GM19397 (cell line): ENCODE measurements at regions not wholly inside any gene's neighbourhood (a gene's known extent, or its start where the extent isn't known, plus 50 kb on each side); places are given as distances from the start of the nearest gene placed in this dataset.
"Not testable (repeated sequence)": the region's sequence is repeated elsewhere in the genome, so short reads cannot be mapped to it uniquely, and the experiment has no call there.

ENCODE experiments used
- ATAC-seq: cut with Tn5 transposase; IDR thresholded peaks from one replicate; pipeline ENCODE4 v1.9.1; 2021; ENCODE audit warnings: mild to moderate bottlenecking, moderate library complexity; ENCODE audit not compliant: unreplicated experiment

GRCh38 chr6:68167604-68168003, 467.5 kb upstream of the ADGRB3 start:
- no peak for ATAC-seq

DNA sequence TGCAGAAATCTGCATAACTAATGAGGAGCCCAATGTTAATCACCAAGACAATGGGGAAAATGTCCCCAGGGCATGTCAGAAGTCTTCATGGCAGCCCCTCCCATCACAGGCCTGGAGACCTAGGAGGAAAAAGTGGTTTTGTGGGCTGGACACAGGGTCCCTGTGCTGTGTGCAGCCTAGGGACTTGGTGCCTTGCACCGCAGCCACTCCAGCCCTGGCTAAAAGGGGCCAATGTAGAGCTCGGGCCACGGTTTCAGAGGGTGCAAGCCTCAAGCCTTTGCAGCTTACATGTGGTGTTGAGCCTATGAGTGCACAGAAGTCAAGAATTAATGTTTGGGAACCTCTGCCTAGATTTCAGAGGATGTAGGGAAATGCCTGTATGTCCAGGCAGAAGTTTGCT, 474.3 kb upstream of the ADGRB3 start:
- ATAC-seq, result not testable (repeated sequence)

DNA sequence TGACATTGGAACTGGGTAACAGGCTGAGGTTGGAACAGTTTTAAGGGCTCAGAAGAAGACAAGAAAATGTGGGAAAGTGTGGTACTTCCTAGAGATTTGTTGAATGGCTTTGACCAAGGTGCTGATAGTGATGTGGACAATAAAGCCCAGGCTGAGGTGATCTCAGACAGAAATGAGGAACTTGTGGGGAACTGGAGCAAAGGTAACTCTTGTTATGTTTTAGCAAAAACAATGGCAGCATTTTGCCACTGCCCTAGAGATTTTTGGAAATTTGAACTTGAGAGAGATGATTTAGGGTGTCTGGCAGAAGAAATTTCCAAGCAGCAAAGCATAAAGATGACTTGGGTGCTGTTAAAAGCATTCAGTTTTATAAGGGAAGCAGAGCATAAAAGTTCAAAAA, 474.7 kb upstream of the ADGRB3 start:
- ATAC-seq, result no peak

DNA sequence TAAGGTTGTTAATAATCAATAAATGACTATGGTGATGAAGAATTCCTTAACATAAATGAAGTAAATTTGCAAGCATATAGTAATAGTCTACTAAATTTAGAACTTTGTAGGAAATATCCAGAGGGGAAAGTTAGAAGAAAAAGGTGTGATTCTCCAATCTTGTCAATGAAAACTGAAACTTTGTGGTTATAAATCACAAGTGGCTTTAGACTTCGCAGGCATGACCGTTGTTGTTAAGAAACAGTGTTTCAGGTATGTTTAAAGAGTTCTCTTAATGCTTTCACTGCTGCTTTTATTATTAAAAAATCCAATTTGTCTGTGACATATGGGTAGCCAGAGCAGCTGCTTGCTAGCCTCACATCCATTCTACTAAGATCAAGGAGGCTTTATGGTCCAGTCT, 475.6 kb upstream of the ADGRB3 start:
- no peak for ATAC-seq

- peak; percentile 66 for ATAC-seq
Measured at GRCh38 chr6:68158256-68158655, 476.8 kb upstream of the ADGRB3 start.

DNA sequence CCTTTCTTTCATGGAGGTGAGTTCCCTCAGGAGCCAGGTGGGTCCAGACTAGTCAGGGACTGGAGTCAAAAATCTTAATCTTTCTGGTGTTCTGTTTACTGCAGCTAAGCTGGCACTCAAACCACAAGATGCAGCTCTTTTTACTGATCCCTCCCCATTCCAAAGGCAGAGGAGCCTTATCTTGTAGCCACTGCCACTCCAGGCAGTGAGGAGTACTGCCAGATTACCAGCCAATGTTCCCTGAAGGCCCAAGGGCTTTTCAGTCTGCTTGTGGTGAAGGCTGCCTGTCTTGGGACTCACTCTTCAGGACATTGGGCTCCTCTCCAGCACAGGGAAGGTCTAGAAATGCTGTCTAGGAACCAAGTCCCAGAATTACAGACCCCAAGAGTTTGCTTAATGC, 490.4 kb upstream of the ADGRB3 start:
- ATAC-seq, result no peak

DNA sequence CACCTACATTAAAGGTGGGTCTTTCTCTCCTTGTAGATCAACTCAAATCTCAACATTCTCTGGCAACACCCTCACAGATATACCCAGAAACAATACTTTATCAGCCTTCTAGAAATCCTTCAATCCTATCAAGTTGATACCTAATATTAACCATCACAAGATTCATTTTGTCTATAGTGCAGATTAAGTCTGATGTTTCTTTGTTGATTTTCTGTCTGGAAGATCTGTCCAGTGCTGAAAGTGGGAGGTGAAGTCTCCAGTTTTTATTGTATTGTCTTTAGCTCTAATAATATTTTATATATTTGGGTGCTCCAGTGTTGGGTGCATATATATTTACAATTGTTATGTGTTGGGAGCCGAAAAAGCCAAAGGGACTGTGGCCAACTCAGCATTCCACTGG, 493.9 kb upstream of the ADGRB3 start:
- no peak for ATAC-seq

GRCh38 chr6:68139130-68139529, 496.0 kb upstream of the ADGRB3 start:
- ATAC-seq, result no peak

DNA sequence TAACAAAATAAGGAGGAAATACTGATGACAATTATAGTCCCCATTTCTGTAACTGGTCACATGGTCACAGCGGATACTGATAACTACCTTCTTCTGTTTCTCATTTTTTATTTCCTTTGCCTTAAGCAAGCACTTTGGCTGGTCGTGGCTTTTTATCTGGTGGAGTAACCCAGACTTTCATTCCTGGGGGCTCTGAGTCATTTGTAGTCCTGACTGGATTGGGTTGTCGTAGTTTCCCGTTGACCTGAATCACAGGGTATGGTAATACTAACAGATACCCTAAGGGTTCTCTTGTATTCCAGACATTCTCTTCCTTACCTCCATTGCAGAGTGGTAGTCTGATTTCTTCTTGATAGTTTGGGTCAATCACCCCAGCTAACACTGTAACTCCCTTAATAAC, 500.3 kb upstream of the ADGRB3 start:
- ATAC-seq, result no peak

DNA sequence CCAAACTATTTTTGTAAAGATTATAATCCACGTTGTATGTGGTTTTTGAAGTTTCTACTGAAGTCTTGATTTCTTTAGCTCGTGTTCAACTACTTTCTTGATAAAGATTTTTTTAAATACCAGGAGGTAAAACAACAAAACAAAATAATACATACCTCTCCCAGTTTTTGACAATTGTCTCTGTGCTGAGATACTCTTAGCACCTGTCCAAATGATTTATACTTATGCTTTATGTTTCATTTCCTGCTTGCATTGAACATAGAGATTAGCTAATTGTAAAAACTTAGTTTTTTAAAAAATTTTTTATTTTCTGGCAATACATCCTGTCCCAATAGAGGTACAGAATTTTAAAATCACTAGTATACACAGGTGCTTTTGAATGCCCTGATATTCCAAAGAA, 506.9 kb upstream of the ADGRB3 start:
- no peak for ATAC-seq

DNA sequence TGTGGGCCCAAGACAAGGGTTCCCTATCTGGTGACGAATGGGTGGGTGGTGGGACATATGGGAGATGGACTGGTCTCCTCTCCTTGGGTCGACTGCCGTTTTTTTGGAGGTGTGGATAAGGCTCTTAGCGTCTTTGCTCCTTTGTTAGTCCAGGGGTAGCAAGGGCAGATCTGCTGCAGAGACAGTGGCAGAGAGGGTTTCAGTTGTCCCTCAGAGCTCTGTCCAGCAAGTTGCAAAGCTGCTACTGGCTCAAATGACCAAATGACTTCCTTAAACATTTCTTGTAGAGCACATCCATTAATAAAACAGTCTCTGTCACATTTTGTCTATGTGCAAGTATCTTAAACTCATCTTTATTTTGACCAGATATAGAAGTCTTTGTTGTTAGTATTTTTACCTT, 508.0 kb upstream of the ADGRB3 start:
- no peak for ATAC-seq

- peak; percentile 97 for ATAC-seq
Measured at GRCh38 chr6:68126089-68126749, 508.9 kb upstream of the ADGRB3 start.

GRCh38 chr6:68122975-68123374, 512.1 kb upstream of the ADGRB3 start:
- not testable (repeated sequence) for ATAC-seq

GRCh38 chr6:68122032-68122431, 513.0 kb upstream of the ADGRB3 start:
- no peak for ATAC-seq

GRCh38 chr6:68120954-68121353, 514.1 kb upstream of the ADGRB3 start:
- not testable (repeated sequence) for ATAC-seq

DNA sequence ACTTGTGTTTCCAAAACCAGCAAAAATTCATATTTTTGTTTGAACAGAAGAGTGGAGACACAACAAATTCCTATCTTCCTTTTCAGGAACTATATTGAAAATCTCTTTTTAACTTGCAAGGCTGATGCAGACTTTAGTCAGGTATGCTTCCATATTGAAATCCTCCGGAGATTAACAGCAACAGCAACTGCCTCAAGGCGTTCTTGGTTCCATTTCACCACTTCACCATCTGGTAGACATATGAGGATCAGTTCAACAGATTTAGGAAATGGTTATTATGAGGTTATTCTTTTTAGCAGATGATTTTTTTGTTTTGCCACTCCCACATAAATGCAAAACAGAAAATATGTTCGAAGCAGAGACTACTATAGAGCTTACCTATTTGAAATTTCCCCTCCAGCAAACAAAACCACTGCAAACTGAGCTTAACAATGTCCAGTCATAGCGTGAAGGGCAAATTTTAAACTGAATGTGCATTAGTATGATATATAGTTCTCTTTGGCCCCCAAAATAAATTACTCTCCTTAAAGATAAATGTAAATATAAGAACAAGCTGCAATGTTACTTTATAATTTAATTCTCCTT, 520.5 kb upstream of the ADGRB3 start:
- no peak for ATAC-seq

DNA sequence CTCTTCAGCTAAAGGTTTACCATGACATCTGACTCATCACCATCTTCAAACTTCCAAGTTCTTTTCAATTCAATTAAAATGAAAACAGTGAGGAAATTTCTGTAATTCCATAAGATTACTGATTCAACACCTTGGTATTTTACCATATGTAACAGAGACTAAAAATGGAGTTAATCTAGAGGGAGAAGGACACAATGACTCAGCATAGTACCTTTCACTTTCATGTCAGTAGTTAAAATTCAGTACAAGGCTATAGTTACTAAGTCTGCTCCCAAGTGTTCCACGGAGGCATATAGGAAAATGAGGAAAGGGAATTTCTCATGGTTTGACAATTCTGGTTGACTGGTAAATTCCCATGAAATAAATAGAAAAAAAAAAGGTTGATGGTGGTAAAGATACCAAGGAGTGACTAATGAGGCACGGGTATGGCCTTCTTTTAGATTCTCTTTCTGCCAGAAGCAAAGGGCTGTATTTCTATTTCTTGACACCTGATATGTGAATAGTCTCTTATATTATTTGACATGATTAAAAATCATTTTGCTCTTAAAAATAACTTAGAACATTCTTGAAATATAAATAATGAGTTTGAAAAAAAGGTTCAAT, 526.7 kb upstream of the ADGRB3 start:
- no peak for ATAC-seq

DNA sequence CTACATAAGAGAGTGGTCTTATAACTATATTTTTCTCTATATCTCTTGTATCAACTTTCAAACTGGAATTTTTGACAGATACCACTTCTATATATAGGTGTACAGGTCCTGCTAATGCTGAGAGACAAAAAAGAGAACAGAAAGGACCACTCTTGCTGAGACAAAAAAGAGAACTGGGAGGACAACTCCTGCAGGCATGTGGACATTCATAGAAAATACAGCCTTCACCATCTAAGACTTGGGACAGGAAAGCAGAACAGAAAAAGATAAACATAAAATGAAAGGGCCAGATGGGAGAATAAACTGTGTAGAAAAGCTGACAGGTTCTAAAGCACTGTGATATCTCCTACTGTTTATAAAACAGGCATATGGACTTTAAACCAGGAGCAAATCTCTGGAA, 541.0 kb upstream of the ADGRB3 start:
- peak; percentile 91 for ATAC-seq

DNA sequence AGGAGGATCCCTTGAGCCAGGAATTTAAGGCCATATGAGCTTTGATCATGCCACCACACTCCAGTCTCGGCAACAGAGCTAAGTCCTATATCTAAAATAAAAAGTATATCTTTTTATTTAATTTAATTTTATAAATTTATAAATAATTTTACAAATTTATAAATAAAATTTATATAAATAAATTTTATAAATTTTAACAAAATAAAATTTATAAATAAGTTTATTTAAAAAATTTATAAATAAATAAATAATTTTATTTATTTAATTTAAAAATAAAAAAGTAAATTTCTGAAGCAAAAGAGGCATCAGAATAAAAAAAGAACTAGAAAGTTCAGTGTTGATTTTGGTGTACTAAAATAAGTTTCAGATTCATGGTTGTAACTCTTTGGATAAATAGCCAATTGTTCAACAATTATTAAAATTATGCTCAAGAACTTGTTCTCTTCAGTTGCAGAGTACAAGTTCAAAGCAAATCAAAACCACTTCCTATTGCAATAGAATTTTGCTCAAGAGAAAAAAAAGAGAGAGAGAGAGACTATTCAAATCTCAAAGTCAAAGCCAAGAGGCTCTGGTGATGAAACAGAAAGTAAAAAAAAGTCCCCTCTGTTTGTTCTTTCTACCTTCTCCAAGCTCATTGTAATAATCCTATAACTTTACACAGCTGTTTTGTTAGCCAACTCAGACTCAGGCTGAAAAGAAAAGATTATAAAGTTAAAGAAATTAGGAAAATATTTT, 547.5 kb upstream of the ADGRB3 start:
- ATAC-seq, result peak; percentile 89

DNA sequence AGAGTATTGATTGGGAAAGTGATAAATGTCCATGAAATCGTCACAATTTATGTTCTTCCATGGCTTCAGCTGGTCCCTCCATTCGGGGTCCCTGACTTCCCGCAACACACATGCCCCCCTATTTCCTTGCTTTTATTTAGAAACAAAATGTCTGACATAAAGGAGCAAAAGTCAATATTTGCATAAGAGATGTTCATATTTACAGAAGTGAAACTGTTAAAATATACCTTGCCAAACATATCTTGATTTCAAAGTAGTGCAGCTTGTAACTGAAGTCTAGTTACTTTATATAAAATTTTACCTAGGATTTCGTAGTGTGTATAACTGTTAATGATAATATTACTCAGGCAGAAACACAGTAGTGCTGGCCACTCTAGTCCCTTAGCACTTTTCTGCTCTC, 548.9 kb upstream of the ADGRB3 start:
- no peak for ATAC-seq

GRCh38 chr6:68085599-68085998, 549.5 kb upstream of the ADGRB3 start:
- ATAC-seq, result not testable (repeated sequence)

- no peak for ATAC-seq
Measured at GRCh38 chr6:68082086-68082485, 553.0 kb upstream of the ADGRB3 start.
